Mesenteric fat pad (tissue), 1 donor: ENCODE measurements at regions not wholly inside any gene's neighbourhood (a gene's known extent, or its start where the extent isn't known, plus 50 kb on each side); places are given as distances from the start of the nearest gene placed in this dataset.

ENCODE experiments used
- DNase-seq: peaks from one replicate; pipeline ENCODE4 v3.0.0-alpha.2; 2020; ENCODE audit warnings: low spot score
- donor health status: DM: yes; HTN: yes; CAD: no.

DNA sequence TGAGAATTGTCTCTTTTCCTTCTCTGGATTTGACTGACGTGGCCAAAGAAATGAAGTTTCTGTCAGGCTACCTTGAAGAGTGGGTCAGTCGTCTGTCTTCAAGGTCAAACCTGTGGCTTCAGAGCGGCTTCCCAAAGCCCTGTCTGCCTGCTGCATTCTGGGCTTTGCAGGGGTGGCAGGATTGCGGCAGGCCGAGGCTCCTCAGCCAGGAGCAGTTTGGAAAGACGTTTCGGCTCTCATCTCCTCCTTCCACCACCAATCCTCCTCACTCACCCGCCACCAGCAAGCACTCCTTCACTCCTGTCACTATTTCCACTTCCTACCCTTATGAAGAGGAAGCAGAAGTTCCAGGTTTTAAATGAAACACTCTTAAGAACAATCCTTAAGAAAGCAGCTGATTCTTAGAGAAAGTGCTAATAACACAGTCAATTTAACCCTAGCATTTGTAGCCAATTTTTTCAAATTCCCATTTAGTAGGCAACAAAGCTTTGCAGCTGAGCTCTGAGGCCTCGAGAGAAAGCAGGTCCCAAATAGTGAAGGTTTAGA, 351.7 kb downstream of the ZNF608 start:
- no peak for DNase-seq

DNA sequence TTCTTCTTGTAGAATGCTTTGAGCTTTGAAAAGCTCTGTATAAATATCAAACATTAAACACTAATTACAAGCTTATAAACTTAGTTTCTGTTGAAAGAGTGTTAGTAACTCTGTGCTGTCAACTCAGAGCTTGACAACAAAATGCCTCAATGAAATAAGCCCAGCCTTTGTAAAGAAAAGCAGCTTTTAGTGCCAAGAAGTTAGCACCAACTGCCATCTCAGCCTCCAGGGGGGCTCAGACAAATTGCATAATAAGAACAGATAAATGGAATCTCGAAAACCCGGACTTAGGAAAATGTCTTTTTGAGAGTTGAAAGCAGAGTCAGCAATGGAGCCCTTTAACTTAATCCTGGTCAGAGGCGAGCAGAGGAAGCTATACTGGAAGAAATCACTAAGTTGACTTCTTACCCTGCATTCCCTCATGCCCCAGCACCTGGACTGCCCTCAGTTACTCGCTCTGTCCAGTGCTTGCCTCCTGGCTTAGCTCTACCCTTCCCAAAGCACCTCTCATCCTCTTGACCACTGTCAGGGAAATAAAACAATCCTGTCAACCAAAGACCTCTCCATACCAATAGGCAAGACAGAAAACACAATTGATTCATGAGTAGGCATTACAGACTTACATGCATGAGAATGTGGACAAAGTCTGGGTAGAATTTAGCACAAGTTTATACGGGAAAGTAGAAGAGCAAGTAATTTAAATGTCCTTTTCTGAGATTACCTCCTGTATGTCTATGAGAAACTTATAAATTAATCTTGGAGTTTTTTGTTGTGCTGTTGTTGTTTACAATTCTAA, 352.7 kb downstream of the ZNF608 start:
- DNase-seq, result no peak

DNA sequence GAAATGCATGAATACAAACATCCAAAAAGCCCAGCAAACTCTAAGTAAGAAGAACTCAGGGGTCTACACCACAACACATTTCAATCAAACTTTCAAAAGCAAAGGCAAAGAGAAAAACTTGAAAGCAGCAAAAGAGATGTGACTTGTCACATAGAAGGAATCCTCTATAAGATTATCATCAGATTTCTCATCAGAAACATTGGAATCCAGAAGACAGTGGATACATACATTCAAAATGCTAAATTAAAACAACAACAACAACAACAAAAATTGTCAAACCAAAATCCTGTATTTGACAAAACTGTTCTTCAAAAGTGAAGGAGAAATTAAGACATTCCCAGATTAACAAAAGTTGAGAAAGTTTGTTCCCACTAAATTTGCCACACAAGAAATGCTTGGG, 362.7 kb downstream of the ZNF608 start:
- no peak for DNase-seq

DNA sequence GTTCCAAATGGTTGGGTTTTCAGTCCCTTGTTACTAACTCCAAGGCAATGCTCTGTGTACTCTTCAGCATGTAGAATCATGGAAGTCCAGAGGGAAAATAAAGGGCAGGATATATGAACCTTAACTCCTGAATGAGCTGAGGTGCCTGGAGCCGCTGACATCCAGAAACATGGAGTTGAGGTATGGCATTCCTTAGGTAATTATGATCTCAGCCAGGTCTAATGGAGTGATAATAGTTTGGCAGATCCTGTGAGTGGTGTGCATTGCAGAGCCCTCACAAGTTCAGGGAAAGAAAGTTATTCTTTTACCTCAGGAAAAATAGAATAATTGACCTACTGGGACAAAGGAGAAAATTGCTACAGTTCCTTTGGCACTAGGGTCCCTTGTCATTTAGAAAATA, 369.1 kb downstream of the ZNF608 start:
- DNase-seq, result no peak

DNA sequence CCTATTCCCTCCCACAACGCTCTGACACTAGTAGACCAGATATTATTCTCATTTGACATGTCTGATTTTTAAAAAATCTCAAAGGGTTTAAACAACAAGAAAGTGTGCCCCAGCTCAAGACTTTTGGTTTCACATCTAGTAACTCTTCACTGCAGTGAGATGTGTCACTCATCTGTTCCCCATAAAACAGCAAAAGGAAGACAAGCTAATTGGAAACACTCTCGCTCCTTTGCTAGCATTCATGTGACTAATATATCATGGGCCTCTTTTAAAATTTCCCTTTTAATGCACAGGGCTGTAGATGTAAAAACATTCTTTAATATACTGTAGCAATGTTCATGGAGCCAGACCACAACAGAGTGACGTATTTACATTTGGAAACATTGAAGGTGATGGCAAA, 372.6 kb downstream of the ZNF608 start:
- no peak for DNase-seq

DNA sequence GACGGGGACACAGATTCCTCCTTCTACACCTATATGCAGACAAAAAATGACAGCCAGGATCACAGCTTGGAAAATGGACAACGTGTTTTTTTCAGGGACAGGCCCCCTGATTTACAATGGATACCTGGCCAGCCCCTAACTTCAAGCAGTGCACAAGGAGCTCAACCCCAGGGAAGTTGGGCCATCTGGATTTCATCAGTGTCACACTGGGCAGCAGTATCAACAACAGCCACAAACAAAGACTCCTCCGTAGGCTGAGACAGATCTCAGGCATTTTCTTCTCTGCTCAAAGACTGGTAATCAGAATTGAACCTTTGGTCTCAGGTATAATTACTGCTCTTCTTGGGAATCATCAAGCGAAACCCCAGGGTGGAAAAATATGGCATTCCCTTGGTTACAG, 374.0 kb downstream of the ZNF608 start:
- no peak for DNase-seq

DNA sequence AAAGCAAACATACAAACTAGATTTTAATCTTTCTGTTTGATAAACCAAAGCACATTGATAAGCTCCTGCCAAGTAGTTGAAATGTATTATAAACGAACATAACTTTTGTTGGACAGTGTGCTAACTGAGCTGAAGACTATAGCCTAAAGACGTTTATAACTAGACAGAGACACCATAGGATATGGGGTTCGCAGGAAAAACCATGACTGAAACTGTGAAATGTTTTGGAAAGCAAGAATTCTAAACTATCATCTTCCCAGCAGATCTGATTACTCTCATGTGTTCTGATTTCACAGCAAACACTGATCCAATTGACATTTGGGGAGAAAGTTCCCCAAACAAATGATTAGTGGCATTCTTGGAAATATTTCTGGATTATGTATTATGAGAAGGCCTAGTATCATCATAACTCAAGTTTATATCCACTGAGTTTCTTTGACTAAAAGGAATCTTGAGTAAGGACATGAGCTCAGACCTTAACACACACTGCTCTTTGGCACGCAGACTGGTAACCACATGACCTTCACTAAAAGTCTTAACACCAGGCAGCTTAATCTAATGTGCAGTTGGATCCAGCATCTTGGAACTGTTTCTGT, 375.2 kb downstream of the ZNF608 start:
- no peak for DNase-seq

DNA sequence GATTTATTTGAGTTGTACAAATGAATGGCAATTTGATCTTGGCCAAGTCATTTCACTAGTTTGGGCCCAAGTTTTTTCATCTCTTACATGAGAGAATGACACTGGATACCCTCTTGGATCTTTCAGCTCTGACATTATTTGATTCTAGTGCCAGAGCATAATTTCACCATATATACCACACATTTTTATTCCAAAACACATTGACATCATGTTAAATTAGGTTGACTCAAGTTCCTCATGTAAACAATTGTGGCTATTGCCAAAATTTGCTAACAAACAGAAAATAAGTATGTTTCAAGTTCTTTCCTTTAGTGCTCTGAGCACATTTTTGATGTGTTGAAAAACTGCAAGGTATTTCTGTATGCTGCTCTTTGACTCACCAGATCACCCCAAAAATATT, 375.8 kb downstream of the ZNF608 start:
- DNase-seq, result no peak

DNA sequence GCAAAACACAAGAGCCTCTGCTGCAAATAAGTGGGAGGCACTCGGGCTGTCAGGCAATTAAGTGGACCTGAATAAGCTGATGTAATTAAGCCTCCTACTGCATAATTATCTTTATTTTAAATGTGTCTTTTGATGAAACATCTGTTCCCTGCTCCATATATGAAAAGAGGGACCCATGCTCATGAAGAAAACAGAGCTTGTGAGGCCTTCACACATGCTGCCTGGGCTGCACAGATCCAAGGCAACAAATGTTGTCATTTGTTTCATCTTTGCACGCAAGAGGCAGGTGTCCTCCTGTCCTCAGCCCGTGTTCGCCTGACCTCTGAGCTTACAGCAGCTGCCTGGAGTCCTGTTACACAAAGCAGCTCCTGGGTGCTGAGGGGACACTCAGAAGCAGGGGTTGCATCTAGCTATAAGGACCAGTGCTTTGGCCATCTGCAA, 381.1 kb downstream of the ZNF608 start:
- DNase-seq, result no peak

DNA sequence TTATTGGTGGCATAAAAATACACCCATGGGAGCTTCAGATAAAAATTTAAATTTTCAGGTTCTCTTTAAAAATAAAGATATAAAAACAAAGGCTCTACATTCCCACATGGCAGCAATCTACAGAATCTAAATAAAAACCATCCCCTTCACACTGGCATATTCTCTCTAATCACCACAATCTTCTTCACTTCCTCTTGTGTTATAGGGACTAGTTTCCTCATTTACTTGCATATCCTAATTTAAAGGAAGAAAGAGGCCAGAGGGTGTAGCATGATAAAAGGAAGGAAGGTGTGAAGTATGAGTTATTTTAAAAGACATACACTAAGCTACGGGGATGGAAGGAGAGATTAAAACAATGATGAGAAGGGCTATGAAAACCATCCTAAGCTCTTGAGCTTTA, 390.5 kb downstream of the ZNF608 start:
- DNase-seq, result no peak

DNA sequence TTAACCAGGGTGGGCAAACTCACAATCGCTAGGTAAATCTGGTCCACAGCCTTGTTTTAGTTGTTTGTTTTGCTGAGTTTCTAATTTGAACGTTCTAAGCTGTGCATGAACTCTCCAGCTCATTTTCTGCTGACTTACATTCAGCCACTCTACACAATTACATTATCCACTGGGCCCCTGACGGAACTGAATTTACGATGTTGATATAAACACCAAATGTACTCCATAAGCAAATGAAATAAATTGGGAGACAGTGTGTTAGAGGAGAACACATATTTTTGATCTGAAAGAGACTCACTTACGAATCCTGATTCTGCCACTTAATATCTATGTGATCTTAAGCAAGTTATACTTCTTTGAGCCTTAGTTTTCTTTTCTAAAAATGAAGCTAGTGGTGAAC, 393.4 kb downstream of the ZNF608 start:
- no peak for DNase-seq

DNA sequence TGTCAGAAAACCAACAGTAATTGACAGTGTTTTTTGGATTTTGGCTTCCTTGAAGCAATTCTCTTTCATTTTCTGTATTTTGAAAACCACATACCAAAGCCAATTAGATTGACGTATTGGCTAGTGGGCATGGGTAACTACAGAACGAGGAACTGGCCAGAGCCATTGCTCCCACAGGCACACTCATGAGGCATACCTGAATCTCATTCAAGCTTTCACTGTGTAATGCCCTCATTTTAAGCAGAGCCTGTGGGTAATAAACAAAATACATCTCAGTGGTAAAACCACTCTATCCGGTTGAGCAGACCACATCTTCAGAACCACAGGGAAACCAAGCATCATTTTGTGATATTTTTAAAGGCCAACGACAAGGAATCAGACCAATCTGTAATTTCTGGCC, 394.1 kb downstream of the ZNF608 start:
- DNase-seq, result no peak

DNA sequence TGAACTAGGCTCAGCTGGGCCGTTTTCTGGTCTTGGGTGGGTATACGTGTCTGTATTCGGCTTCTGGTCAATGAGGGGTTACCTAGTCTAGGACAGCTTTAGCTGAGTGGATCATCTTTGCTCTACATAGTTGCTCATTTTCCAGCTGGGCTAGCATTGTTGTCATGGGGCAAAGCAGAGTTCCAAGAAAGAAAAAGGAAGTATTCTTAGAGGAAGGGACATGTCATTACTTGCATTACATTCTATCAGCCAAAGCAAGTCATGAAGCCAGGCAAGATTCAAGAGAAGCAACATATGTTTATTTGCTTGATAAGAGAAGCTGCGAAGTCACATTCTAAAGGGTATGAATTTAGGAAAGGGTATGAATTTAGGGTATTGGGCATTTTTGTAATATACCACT, 396.5 kb downstream of the ZNF608 start:
- no peak for DNase-seq

DNA sequence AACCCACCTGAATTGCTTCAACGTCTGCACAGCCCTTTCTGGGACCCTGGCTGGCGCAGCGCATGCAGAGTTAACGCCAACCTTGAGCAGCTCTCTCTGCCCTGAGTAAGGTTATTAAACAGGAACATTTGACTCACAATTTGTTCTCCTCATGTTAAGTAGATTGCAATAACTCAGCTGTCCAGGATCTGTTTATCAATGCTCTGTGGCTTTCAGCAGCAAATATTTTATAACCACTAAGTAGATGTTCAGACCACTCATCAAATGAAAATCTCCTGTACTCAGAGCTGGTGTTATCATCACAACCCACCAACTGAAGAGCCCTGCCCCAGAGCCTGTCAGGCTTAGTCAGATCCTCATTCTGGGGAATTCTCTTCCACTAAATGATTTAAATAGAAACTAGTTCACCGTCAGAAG, 403.0 kb downstream of the ZNF608 start:
- no peak for DNase-seq

DNA sequence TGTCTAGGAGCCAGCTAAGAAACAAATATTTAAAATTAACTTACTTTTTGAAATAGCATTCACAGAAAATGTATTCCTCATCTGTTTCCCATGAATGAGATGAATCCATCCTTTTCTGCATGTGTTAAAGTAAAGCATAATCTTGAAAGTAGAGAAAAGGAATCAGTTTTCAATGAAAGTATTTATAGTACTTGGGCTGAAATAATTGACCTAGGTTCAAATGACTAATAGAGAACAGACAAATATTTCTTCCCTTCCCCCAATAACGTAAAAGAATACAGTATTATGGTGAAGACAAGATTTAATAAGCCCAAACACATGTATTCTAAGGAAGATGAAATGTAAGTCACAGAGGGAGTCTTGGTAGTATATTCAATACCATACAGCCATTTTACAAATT, 403.5 kb downstream of the ZNF608 start:
- no peak for DNase-seq

DNA sequence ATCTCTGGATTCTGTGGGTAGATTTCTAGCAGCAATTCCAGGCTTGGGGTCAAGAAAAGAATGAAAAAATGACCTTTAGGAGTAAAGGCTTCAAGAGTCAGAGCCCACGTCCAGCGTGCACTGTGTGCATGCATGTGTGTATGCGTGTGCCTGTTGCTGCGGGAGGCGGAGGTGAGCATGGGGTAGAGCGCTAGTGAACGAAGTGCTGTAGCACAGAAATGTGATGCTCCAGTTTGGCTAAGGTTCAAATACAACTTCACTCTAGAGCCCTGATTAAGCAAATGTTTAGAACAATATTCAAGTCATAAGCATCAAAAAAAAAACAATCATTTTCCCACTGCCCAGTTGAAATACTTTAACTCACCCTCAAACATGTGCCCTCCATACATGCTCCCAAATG, 403.9 kb downstream of the ZNF608 start:
- no peak for DNase-seq

DNA sequence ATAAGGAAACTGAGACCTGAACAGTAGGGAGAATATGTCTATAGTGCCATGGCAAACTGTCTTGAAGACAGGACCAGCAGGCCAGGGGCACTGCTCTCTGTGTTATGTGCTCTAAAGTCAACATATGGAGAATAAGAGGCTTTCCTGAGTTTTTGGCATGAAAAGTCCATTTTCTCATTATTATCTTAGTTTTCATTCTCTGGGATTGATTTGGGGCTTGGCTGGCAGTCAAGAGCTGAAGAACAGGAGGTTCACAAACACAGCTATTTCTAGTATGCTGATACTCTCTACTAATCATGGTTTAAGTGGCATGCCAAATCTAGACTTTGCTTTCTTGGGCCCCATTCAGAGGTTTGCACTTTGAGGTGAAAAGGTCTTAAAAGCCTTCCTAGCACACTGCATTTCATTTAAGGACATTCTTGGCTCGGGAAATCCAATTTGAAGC, 404.4 kb downstream of the ZNF608 start:
- DNase-seq, result no peak

DNA sequence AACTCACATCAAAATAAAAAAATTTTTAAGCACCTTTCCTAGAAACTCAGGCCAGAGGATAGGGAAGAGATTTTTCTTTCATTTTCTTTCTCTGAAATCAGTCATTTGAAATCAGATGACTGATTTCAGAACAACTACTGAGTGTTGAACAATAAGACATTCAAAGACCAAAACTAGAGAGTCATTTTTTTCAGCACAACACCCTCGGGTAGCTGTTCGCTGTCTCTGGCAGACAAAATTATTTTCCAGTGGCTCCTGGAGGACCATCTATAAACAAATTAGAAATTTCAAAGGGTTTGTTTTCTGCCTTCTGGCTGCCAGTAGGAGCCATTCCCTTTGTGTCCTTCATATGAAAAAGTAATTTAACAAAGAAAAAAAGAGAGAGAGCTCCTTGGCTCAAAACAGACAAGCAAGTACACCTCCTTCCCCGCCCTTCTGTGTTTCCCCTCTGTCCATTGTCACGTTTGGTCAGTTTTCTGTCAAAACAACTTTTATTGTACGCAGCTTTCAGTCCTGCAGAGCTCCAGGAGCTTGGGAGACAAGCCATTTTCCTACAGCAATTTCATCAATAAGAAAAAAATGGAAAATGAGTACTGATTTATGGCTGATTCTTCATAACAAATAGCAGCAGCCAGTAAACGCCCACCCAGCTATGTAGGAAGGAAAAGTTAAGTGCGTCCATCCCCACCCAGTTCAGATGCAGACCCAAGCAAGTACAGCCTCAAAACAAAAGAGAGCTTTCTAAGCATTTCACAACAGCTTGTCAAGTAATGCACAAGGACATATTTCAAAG, 405.2 kb downstream of the ZNF608 start:
- DNase-seq, result no peak

DNA sequence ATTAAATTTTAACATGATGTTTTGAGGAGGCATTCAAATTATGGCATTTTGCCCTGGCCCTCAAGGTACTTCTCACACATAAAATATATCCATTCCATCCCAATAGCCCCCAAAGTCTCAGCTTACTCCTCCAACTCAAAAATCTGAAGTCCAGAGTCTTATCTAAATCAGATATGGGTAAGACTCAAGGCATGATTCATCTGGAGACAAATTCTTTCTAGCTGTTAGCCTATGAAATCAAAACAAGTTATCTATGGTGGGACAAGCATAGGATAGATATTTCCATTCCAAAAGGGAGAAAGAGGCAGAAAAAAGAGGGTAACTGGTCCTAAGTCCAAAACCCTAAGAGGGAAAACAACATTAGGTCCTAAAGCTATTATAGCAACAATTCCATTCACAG, 408.4 kb downstream of the ZNF608 start:
- no peak for DNase-seq

DNA sequence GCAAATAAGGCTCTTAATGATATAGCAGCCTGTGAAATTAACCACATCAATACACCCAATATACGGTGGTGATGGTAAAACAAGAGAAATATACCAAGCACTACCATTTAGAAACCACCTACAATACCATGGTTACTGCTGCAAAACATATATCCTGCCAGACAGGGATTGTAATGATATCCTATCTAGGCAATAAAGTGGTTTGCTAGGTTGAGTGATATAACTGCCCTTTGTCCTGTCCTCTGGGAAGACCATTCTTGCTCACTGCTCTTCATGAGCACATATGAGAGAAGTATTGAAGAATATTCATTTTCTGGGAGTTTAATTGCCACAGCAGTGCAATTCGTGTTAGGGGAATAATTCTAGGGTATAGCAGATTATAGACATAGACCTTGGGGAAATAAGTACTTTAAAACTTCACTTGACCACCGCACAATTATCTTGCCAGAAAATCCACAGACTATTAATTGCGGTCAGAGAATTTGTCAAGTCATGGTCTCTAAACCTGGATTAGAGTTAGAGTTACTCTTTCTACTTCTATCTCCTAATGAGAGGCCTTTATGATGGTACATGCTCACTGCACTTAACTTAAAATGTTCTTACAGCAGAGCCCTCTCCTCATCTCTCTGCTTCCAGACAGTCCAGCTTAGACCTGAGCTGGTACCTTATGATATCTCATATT, 413.0 kb downstream of the ZNF608 start:
- DNase-seq, result no peak

DNA sequence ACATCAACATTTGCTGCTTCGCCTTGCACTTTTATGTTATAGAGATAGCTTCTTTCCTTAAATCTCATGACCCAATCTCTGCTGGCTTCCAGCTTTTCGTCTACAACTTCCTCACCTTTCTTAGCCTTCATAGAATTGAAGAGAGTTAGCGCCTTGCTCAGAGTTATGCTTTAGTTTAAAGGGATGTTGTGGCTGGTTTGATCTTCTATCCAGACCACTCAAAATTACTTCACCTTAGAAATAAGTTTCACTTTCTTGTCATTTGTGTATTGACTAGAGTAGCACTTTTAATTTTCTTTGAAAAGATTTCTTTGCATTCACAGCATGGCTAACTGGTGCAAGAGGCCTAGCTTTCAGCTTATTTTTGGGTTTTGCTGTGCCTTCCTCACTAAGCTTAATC, 414.2 kb downstream of the ZNF608 start:
- DNase-seq, result no peak
